ENCODE measurements at regions not wholly inside any gene's neighbourhood (a gene's known extent, or its start where the extent isn't known, plus 50 kb on each side); places are given as distances from the start of the nearest gene placed in this dataset.

- Histone ChIP-seq H3K4me1 (ENCODE audit: insufficient read depth, low read length) (no peaks in the 10 kb centered on the region), H3K36me3 (replicated peaks in 1 of 2; ENCODE audit: control insufficient read depth in 1 of 2, insufficient read depth in 2 of 2, low read length in 2 of 2) (no peaks in the 10 kb centered on the region), H3K4me2 (ENCODE audit: low read depth, low read length) (no peak overlapping the region), H3K4me3 (replicated peaks in 1 of 3; ENCODE audit: insufficient read depth in 1 of 3, low read depth in 2 of 3, low read length in 3 of 3) (no peak overlapping the region), H3K9ac (ENCODE audit: insufficient read depth, low read depth, low read length) (no peak overlapping the region), H3K9me3 (ENCODE audit: low read length) (no peaks in the 10 kb centered on the region), H4K20me1 (ENCODE audit: insufficient read depth, low read length) (no peaks in the 10 kb centered on the region), H2AFZ (ENCODE audit: low read length) (no peak overlapping the region), H3K27ac (ENCODE audit: extremely low read length, insufficient read depth, low read length) (no peak overlapping the region), H3K27me3 (ENCODE audit: control insufficient read depth in 1 of 2, insufficient read depth in 2 of 2, low read length in 2 of 2) (no peaks in the 10 kb centered on the region; a peak in 1 of 5 replicates), H3K79me2 (ENCODE audit: insufficient read depth, low read length) (no peaks in the 10 kb centered on the region)
- no peak for TF ChIP-seq TMF1 (CRISPR knock-in tag; IDR thresholded peaks at IDR 0.05; ENCODE audit: low read depth)
- TF ChIP-seq, protein P1, sequence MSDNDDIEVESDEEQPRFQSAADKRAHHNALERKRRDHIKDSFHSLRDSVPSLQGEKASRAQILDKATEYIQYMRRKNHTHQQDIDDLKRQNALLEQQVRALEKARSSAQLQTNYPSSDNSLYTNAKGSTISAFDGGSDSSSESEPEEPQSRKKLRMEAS (IDR thresholded peaks at IDR 0.05), result no peak
- no peak for TF ChIP-seq ZBTB21 (CRISPR knock-in tag; IDR thresholded peaks at IDR 0.05)
- TF ChIP-seq, protein P2, sequence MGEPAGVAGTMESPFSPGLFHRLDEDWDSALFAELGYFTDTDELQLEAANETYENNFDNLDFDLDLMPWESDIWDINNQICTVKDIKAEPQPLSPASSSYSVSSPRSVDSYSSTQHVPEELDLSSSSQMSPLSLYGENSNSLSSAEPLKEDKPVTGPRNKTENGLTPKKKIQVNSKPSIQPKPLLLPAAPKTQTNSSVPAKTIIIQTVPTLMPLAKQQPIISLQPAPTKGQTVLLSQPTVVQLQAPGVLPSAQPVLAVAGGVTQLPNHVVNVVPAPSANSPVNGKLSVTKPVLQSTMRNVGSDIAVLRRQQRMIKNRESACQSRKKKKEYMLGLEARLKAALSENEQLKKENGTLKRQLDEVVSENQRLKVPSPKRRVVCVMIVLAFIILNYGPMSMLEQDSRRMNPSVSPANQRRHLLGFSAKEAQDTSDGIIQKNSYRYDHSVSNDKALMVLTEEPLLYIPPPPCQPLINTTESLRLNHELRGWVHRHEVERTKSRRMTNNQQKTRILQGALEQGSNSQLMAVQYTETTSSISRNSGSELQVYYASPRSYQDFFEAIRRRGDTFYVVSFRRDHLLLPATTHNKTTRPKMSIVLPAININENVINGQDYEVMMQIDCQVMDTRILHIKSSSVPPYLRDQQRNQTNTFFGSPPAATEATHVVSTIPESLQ (CRISPR knock-in tag; conservative IDR thresholded peaks at IDR 0.05), result no peak
- no peak for TF ChIP-seq ZNF234 (CRISPR knock-in tag; conservative IDR thresholded peaks at IDR 0.05)
- TF ChIP-seq FOXA3 (CRISPR knock-in tag; IDR thresholded peaks at IDR 0.05), result no peak
- DNase-seq (ENCODE audit: low spot score) (no peak), ATAC-seq (no peak), FAIRE-seq (no peak)
- in situ Hi-C loops (cut with HindIII; ENCODE audit: extremely low pct_ligation_motif_present, low pct_unique_long_range_greater_than_20kb) (no loop called here), intact Hi-C loops (cut with micrococcal nuclease; ENCODE audit: unreplicated experiment) (no loop called here)
- POLR2A ChIA-PET, result no interaction called here
- CTCF ChIA-PET (ENCODE audit: low intra/inter-chr PET ratio, low total read pairs), result no interaction called here
- no TSS peak for BruUV-seq (replicated peaks)
- 8% methylated on average over 2 of the region's 2 CpGs for WGBS (ENCODE audit: low lambda C conversion rate)
Observed at GRCh38 chr11:112339566-112339965, 78.9 kb upstream of the PLET1 start.

- H3K27me3 ChIP-seq (ENCODE audit: control insufficient read depth in 1 of 2, insufficient read depth in 2 of 2, low read length in 2 of 2), result no peaks in the 10 kb centered on the region; a peak in 1 of 5 replicates
- POLR2A ChIA-PET, result no interaction called here
- H3K4me3 ChIP-seq (replicated peaks in 1 of 3; ENCODE audit: insufficient read depth in 1 of 3, low read depth in 2 of 3, low read length in 3 of 3), result no peak overlapping the region
- H2AFZ ChIP-seq (ENCODE audit: low read length), result no peak overlapping the region
- H4K20me1 ChIP-seq (ENCODE audit: insufficient read depth, low read length), result no peaks in the 10 kb centered on the region
- intact Hi-C loops (cut with micrococcal nuclease; ENCODE audit: unreplicated experiment) (no loop called here), in situ Hi-C loops (cut with HindIII; ENCODE audit: extremely low pct_ligation_motif_present, low pct_unique_long_range_greater_than_20kb) (no loop called here)
- H3K9ac ChIP-seq (ENCODE audit: insufficient read depth, low read depth, low read length), result no peak overlapping the region
- CTCF ChIA-PET (ENCODE audit: low intra/inter-chr PET ratio, low total read pairs), result no interaction called here
- no peaks in the 10 kb centered on the region for H3K36me3 ChIP-seq (replicated peaks in 1 of 2; ENCODE audit: control insufficient read depth in 1 of 2, insufficient read depth in 2 of 2, low read length in 2 of 2)
- no peak overlapping the region for H3K27ac ChIP-seq (ENCODE audit: extremely low read length, insufficient read depth, low read length)
- no peaks in the 10 kb centered on the region for H3K9me3 ChIP-seq (ENCODE audit: low read length)
- ATAC-seq (no peak), FAIRE-seq (no peak), DNase-seq (ENCODE audit: low spot score) (no peak)
- no peaks in the 10 kb centered on the region for H3K4me1 ChIP-seq (ENCODE audit: insufficient read depth, low read length)
- 43% methylated on average over 6 of the region's 6 CpGs for WGBS (ENCODE audit: low lambda C conversion rate)
- no peak overlapping the region for H3K4me2 ChIP-seq (ENCODE audit: low read depth, low read length)
- BruUV-seq (replicated peaks), result no TSS peak
- no peak for TF ChIP-seq ZFP36L1 (CRISPR knock-in tag; IDR thresholded peaks at IDR 0.05)
- TF ChIP-seq ZNF441 (CRISPR knock-in tag; IDR thresholded peaks at IDR 0.05; ENCODE audit: borderline replicate concordance), result no peak
- TF ChIP-seq ZNF619 (CRISPR knock-in tag; IDR thresholded peaks at IDR 0.05), result no peak
- no peak for TF ChIP-seq MTF2 (CRISPR knock-in tag; IDR thresholded peaks at IDR 0.05; ENCODE audit: borderline replicate concordance)
- no peak for TF ChIP-seq PITX1 (CRISPR knock-in tag; IDR thresholded peaks at IDR 0.05)
- TF ChIP-seq KLF6 (CRISPR knock-in tag; IDR thresholded peaks at IDR 0.05), result no peak
- no peak for TF ChIP-seq PLRG1 (conservative IDR thresholded peaks at IDR 0.05)
- no peak for TF ChIP-seq ZZZ3 (CRISPR knock-in tag; IDR thresholded peaks at IDR 0.05; ENCODE audit: borderline replicate concordance)
- no peaks in the 10 kb centered on the region for H3K79me2 ChIP-seq (ENCODE audit: insufficient read depth, low read length)
Observed at GRCh38 chr11:112343368-112344039, 82.8 kb upstream of the PLET1 start.

Data from HepG2 (cell line).